Stimulated activated CD8-positive, alpha-beta memory T cell treated with anti-CD3 and anti-CD28 coated beads, Interleukin-4, amount 100 ng/mL, for 24 hours (primary cell): ENCODE measurements at regions not wholly inside any gene's neighbourhood (a gene's known extent, or its start where the extent isn't known, plus 50 kb on each side); places are given as distances from the start of the nearest gene placed in this dataset.

Experiments used
- DNase-seq: peaks from one replicate; pipeline ENCODE4 v3.0.0-alpha.2; 2020; ENCODE audit warnings: low read depth

GRCh38 chr5:8327016-8327415 is 458.1 kb downstream of the MTRR start:
- no peak for DNase-seq

- no peak for DNase-seq
Measured at GRCh38 chr5:8329773-8330172, 460.8 kb downstream of the MTRR start.

GRCh38 chr5:8332666-8333445 is 463.9 kb downstream of the MTRR start:
- DNase-seq = no peak

- DNase-seq = no peak
Measured at GRCh38 chr5:8333485-8333884, 464.5 kb downstream of the MTRR start.

- no peak for DNase-seq
Measured at GRCh38 chr5:8333977-8334376, 465.0 kb downstream of the MTRR start.

- no peak for DNase-seq
Measured at GRCh38 chr5:8340261-8340660, 471.3 kb downstream of the MTRR start.

- DNase-seq = no peak
Measured at GRCh38 chr5:8340739-8341344, 471.9 kb downstream of the MTRR start.

GRCh38 chr5:8341406-8341805 is 472.5 kb downstream of the MTRR start:
- no peak for DNase-seq

GRCh38 chr5:8347984-8348383 is 479.0 kb downstream of the MTRR start:
- no peak for DNase-seq

GRCh38 chr5:8349855-8350254 is 480.9 kb downstream of the MTRR start:
- no peak for DNase-seq

GRCh38 chr5:8350644-8351339 is 481.8 kb downstream of the MTRR start:
- no peak for DNase-seq

GRCh38 chr5:8355981-8356380 is 487.0 kb downstream of the MTRR start:
- DNase-seq = no peak

GRCh38 chr5:8360012-8360411 is 491.1 kb downstream of the MTRR start:
- no peak for DNase-seq

- no peak for DNase-seq
Measured at GRCh38 chr5:8362495-8362894, 493.5 kb downstream of the MTRR start.

- no peak for DNase-seq
Measured at GRCh38 chr5:8363138-8363537, 494.2 kb downstream of the MTRR start.

- DNase-seq = no peak
Measured at GRCh38 chr5:8366266-8366665, 497.3 kb downstream of the MTRR start.

- DNase-seq = no peak
Measured at GRCh38 chr5:8376478-8376877, 507.5 kb downstream of the MTRR start.

GRCh38 chr5:8381972-8382371 is 513.0 kb downstream of the MTRR start:
- DNase-seq = no peak

- DNase-seq = no peak
Measured at GRCh38 chr5:8382456-8382855, 513.5 kb downstream of the MTRR start.

- no peak for DNase-seq
Measured at GRCh38 chr5:8383616-8384015, 514.7 kb downstream of the MTRR start.

- DNase-seq = no peak
Measured at GRCh38 chr5:8386719-8387288, 517.9 kb downstream of the MTRR start.

- DNase-seq = no peak
Measured at GRCh38 chr5:8391911-8392310, 523.0 kb downstream of the MTRR start.

GRCh38 chr5:8393240-8393639 is 524.3 kb downstream of the MTRR start:
- DNase-seq = no peak
